C4-2B (cell line): ENCODE measurements at regions not wholly inside any gene's neighbourhood (a gene's known extent, or its start where the extent isn't known, plus 50 kb on each side); places are given as distances from the start of the nearest gene placed in this dataset.

ENCODE experiments used
- ZFX ChIP-seq: fragments of 450-650 bp; IDR thresholded peaks from 2 replicates; pipeline ENCODE4 v1.6.1; 2017
- TF ChIP-seq, protein P1 (sequence below): fragments of 450-650 bp; conservative IDR thresholded peaks from 2 replicates; pipeline ENCODE4 v1.5.1; 2017; ENCODE audit warnings: mild to moderate bottlenecking

GRCh38 chr1:29639156-29639736, 402.9 kb downstream of the PTPRU start:
- TF ChIP-seq, protein P1, sequence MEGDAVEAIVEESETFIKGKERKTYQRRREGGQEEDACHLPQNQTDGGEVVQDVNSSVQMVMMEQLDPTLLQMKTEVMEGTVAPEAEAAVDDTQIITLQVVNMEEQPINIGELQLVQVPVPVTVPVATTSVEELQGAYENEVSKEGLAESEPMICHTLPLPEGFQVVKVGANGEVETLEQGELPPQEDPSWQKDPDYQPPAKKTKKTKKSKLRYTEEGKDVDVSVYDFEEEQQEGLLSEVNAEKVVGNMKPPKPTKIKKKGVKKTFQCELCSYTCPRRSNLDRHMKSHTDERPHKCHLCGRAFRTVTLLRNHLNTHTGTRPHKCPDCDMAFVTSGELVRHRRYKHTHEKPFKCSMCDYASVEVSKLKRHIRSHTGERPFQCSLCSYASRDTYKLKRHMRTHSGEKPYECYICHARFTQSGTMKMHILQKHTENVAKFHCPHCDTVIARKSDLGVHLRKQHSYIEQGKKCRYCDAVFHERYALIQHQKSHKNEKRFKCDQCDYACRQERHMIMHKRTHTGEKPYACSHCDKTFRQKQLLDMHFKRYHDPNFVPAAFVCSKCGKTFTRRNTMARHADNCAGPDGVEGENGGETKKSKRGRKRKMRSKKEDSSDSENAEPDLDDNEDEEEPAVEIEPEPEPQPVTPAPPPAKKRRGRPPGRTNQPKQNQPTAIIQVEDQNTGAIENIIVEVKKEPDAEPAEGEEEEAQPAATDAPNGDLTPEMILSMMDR: no peak
- TF ChIP-seq ZFX: no peak
